ENCODE measurements at regions not wholly inside any gene's neighbourhood (a gene's known extent, or its start where the extent isn't known, plus 50 kb on each side); places are given as distances from the start of the nearest gene placed in this dataset.

DNA sequence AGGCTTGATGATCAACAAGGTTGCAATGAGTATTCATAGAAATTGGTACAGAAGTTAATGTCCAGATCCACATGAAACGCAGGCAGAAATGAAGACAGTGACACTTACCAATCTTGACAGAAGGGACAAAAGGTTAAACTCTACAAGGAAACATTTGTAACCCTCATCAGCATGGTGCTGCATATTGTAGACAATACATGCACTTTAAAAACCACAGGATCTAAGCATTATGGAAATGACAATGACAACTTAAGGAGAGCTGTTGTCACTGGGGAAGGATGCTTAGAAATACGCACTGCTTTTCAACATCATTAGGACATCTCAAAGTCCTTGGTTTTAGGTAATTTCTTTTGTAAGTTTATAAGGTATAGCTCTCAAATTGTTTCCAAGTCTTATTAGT lies 130.6 kb downstream of the ATP23 start:
- TF ChIP-seq CTCF (conservative IDR thresholded peaks at IDR 0.05) (no peak), ZFX (IDR thresholded peaks at IDR 0.05) (no peak)

All from C4-2B (cell line).